ENCODE measurements at regions not wholly inside any gene's neighbourhood (a gene's known extent, or its start where the extent isn't known, plus 50 kb on each side); places are given as distances from the start of the nearest gene placed in this dataset.

GRCh38 chr2:103618112-103618511 is 856.3 kb downstream of the TMEM182 start:
- no peaks in the 10 kb centered on the region for H3K36me3 ChIP-seq (ENCODE audit: control insufficient read depth in 2 of 4, insufficient read depth in 4 of 4, low read length in 3 of 4)
- WGBS, 2 experiments (ENCODE audit: extremely low coverage in 1 of 2, insufficient coverage in 1 of 2, insufficient read length in 1 of 2, insufficient replicate concordance in 2 of 2, low coverage in 1 of 2, low lambda C conversion rate in 2 of 2, missing lambda C conversion rate in 1 of 2) = 88% methylated on average over 2 of the region's 2 CpGs; no CpG with 5 or more reads in 1 of the 2 experiments
- peaks cover 3 to 6% of the 10 kb centered on the region in 2 experiments; a peak in 3 of 4 replicates for H3K9me3 ChIP-seq (ENCODE audit: insufficient read depth in 2 of 2, low read depth in 1 of 2, low read length in 1 of 2)
- H2BK120ac ChIP-seq (replicated peaks; ENCODE audit: low read depth, low read length) = no peak overlapping the region
- H4K20me1 ChIP-seq (replicated peaks in 1 of 2; ENCODE audit: control insufficient read depth in 1 of 2, insufficient read depth in 2 of 2, low read length in 2 of 2) = no peaks in the 10 kb centered on the region
- ChIA-PET POLR2A (ENCODE audit: partially characterized antibody) (no interaction called here), CTCF (ENCODE audit: partially characterized antibody) (interaction anchor here (0.7 to 1.3 kb wide), 2 partner anchors 9 to 38 kb away, joined by 3 read pairs; no protein-coding TSS in a partner anchor)
- no peaks in the 10 kb centered on the region for H3K4me1 ChIP-seq (replicated peaks in 1 of 4; ENCODE audit: control insufficient read depth in 3 of 4, insufficient read depth in 4 of 4, low read length in 3 of 4)
- H3K4ac ChIP-seq (replicated peaks; ENCODE audit: insufficient read length, low read depth, low read length) = no peak overlapping the region
- no peak overlapping the region for H3K23ac ChIP-seq (ENCODE audit: insufficient read length)
- no peak overlapping the region for H3K18ac ChIP-seq (ENCODE audit: extremely low read depth, low read length)
- DNase-seq (ENCODE audit: low read depth in 1 of 2, low spot score in 2 of 2) (no peak), FAIRE-seq (no peak)
- no peak overlapping the region for H2BK15ac ChIP-seq (ENCODE audit: low read length)
- H3K27me3 ChIP-seq (replicated peaks in 1 of 4; ENCODE audit: control insufficient read depth in 3 of 4, extremely low read depth in 1 of 4, insufficient read depth in 3 of 4, low read length in 3 of 4) = no peaks in the 10 kb centered on the region
- no peaks in the 10 kb centered on the region for H3K79me2 ChIP-seq (ENCODE audit: control insufficient read depth in 1 of 2, insufficient read depth in 2 of 2, low read length in 2 of 2)
- H4K8ac ChIP-seq (ENCODE audit: extremely low read depth, insufficient read depth, low read length) = no peak overlapping the region
- no peak overlapping the region for H3K4me3 ChIP-seq (ENCODE audit: extremely low read depth in 1 of 4, insufficient read depth in 2 of 4, low read depth in 3 of 4, low read length in 4 of 4)
- H2AFZ ChIP-seq (ENCODE audit: low read length) = no peak overlapping the region
- H2BK20ac ChIP-seq (ENCODE audit: low read length) = no peak overlapping the region
- no peak overlapping the region for H3K4me2 ChIP-seq (ENCODE audit: insufficient read depth in 1 of 2, low read depth in 2 of 2, low read length in 2 of 2)
- no peak overlapping the region for H2AK5ac ChIP-seq (ENCODE audit: low read depth, low read length)
- H3K79me1 ChIP-seq (ENCODE audit: low read depth, low read length) = no peaks in the 10 kb centered on the region
- no peaks in the 10 kb centered on the region for H3K23me2 ChIP-seq (ENCODE audit: low read depth, low read length)
- no peak overlapping the region for H3K9ac ChIP-seq (replicated peaks in 1 of 4; ENCODE audit: extremely low read depth in 1 of 4, low read depth in 3 of 4, low read length in 3 of 4)
- no peak overlapping the region for H4K5ac ChIP-seq (ENCODE audit: insufficient read length, low read depth, low read length)
- no peak overlapping the region for H4K91ac ChIP-seq (replicated peaks; ENCODE audit: insufficient read length, low read length)
- H2BK12ac ChIP-seq (ENCODE audit: low read depth, low read length) = no peak overlapping the region
- no peak overlapping the region for H3K27ac ChIP-seq (ENCODE audit: low read depth, low read length)
- H2BK5ac ChIP-seq (ENCODE audit: low read depth, low read length) = no peak overlapping the region
- no peak overlapping the region for H3K56ac ChIP-seq (replicated peaks; ENCODE audit: insufficient read length, low read depth, low read length)
- H3K14ac ChIP-seq (ENCODE audit: insufficient read length) = no peak overlapping the region
- TF ChIP-seq CTBP2 (IDR thresholded peaks at IDR 0.05; ENCODE audit: borderline replicate concordance, insufficient read depth, insufficient read length, low read length) (no peak), CHD2 (IDR thresholded peaks at IDR 0.05; ENCODE audit: low read length) (no peak), CREB1 (IDR thresholded peaks at IDR 0.05) (no peak), BRCA1 (IDR thresholded peaks at IDR 0.05; ENCODE audit: low read depth, low read length) (no peak), ZNF274 (IDR thresholded peaks at IDR 0.05; ENCODE audit: borderline replicate concordance, extremely low read depth, low read length) (no peak), SP2 (IDR thresholded peaks at IDR 0.05; ENCODE audit: low read length) (no peak), PHF8 (conservative IDR thresholded peaks at IDR 0.05; ENCODE audit: low read depth, low read length) (no peak), RFX5 (IDR thresholded peaks at IDR 0.05; ENCODE audit: borderline replicate concordance, low read depth, low read length) (no peak), CEBPB (IDR thresholded peaks at IDR 0.05; ENCODE audit: low read depth, low read length) (no peak)
